HG03103 (cell line): ENCODE measurements at regions not wholly inside any gene's neighbourhood (a gene's known extent, or its start where the extent isn't known, plus 50 kb on each side); places are given as distances from the start of the nearest gene placed in this dataset.

Experiments
- ATAC-seq: cut with Tn5 transposase; IDR thresholded peaks from one replicate; pipeline ENCODE4 v1.9.1; 2021; ENCODE audit warnings: low read depth; ENCODE audit not compliant: unreplicated experiment

DNA sequence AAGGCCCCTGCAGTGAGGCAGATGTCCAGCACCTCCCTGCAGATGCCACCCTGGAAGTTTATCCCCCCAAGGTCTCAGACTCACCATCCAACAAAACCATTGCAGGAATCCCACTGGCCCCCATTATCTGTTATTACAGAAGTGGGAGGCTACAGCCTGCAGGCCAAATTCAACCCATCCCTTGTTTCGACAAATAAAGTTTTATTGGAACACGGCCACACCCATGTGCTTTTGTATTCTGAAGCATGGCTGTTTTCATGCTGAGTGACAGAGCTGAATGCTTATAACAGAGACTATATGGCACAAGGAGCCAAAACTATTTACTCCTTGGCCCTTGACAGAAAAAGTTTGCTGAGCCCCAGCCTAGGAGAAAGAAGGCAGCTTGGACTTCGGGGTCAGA lies 428.8 kb downstream of the CDK5RAP2 start:
- ATAC-seq, result no peak

DNA sequence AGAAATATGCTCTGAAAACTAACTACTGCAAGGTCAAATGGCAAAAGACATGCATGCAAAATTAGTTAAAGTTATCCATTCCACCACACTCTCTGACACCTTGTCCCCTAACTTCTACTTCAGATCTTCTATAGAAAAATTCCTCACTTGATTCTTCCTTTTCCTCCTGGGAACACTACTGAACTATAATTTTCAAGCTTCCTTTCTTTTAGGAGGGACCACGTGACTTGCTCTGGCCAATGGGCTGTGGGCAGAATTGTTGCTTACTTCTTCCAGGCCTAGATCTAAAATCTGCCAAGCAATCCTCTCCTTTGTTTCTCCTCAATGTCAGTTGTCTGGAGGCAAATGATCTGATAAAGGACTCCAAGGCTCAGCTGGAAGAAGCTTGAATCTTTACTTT lies 441.0 kb downstream of the CDK5RAP2 start:
- ATAC-seq, result no peak

DNA sequence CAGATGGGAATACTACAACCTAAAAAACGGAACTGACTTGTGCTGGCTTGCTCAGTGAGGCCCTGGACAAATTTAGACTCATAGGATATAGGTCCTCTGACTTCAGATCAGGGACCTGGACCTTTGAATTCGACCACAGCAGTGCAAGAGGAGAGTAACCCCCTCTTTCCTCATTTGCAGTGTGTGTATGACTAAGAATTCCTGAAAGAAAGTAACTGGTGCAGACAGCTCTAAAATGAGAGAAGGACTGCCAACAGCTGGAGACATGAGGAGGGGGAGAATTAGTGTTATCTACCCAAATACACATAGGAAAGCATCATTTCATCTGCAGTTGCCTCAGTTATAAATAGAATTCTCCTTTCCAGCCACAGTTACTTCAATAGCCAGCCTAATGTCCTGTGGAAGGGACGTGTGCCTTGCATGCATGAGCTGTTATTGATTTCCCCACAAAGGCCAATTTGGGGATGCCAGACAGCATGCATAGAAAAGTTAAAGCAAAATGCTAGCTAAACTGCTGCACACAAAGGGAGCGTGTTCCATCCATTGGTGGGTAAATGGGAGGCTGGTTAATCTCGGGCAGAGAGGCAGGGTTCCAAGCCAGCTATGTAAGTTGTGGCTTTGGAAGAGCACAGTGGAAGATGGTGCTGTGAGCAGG lies 442.7 kb downstream of the CDK5RAP2 start:
- no peak for ATAC-seq

DNA sequence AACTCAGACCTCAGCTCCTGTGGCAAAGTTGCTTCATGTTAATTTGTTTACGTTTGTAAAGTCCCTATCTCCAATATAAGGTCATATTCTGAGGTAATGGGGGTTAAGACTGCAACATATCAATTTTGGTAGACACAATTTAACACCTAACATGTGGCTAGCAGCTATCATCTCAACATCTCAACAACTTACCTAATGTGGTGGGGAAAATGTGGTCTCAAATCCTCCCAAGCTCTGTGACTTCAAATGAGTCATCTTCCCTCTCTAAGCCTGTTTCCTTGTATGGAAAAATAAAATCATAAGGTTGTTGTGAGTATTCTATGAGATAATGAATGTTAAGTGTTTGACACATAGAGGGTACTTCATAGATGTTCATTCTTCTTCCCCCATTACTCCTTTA lies 443.3 kb downstream of the CDK5RAP2 start:
- ATAC-seq, result no peak

DNA sequence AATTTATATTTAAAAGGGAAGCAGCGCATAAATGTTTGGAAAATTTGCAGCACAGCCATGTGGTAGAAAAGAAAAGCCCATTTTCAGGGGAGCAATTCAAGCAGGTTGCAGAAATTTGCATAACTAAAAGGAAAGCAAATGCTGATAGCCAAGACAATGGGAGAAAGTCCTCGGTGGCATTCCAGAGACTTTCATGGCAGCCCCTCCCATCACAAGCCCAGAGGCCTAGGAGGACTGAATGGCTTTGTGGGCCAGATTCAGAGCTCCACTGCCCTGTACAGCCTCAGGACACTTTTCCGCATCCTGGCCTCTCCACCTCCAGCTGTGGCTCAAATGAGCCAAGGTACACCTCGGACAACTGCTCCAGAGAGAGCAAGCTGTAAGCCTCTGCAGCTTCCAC lies 462.9 kb downstream of the CDK5RAP2 start:
- ATAC-seq, result no peak

DNA sequence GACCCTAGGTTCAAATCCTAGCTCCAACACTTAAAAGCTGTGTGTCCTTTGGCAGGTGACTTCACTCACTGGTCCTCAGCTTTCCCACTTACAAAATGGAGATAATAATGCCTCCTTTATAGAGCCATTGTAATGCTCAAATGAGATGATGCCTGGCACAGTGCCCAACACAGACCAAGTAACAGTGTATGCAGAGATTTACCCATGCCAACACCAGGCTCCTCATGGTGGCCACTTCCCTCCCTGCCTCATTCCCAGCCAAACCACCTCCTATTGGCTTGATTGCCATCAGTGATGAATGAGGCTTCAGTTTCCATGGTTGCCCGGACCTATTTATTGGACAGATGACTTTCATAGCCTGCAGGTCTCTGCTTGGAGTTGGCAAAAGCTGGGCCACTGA lies 469.4 kb downstream of the CDK5RAP2 start:
- no peak for ATAC-seq

DNA sequence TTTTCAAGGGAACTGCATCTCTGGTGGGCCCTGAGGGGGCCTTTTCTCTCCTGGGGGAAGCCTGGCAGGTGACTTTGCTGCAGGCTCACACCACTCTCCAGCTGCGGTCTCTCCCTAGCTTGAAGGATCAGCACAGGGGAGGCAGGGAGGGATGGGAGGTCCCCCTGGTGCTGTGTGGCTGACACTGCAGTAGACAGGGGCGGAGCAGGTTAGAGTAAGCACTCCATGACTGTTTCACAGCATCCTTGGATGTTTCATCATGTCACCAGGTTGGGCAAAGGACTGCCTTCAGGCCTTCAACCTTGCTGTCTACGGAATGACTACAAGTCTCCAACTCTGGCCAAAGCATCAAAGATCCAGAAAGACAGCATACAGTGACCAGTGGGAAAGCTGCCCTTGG lies 470.7 kb downstream of the CDK5RAP2 start:
- no peak for ATAC-seq

DNA sequence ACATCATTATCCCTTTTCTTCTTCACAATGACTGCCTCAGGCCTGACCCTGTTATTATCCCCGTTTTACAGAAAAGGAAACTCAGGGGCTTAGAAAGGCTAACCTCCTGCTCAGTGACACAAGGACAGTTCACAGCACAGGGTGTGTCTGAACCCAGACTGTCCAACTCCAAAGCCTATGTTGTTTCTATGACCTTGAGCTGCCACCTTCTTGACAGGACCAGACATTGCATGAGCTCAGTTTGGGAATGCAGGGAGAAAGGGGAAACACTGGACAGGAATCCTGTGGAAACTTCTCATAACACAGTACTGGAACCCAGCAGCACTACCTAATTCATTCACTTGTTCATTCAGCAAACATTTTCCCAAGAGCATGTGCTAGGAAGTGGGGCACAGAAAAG lies 472.8 kb downstream of the CDK5RAP2 start:
- no peak for ATAC-seq

DNA sequence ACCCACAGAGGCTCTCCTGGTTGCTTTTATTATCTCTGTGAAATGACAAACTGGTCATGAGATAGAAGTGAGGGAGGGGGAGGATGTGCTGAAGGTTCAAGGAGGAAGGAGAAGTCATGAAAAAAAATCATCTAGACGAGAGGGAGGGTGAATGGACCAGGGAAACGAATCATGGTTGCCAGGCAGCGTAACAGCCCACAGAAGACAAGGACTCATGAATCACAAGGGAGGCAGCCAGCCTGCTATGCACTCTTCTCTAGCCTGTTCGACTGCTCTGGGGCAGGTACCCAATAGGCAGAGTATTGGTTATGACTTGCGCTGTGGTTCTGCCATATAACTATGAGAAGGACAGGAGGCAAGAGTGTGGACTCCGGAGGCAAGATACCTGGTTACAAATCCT lies 475.2 kb downstream of the CDK5RAP2 start:
- ATAC-seq, result no peak

DNA sequence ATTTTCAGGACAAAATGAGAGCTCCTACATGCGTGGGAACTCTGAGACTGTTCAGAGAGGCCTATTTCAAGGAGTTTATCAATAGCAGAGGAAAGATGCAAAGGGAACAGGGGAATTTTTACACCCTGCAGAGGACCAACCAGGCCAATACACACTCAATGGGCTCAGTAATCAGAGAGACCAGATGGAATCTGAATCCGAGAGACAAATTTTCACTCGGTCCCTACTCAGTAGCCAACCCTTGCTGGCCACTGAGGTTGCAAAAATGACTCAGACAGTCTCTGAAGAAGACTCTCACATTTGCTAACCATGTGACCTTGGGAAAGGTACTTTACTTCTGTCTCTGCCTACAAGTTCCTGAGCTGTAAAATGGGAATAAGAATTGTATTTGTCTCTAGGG lies 479.4 kb downstream of the CDK5RAP2 start:
- ATAC-seq, result no peak

DNA sequence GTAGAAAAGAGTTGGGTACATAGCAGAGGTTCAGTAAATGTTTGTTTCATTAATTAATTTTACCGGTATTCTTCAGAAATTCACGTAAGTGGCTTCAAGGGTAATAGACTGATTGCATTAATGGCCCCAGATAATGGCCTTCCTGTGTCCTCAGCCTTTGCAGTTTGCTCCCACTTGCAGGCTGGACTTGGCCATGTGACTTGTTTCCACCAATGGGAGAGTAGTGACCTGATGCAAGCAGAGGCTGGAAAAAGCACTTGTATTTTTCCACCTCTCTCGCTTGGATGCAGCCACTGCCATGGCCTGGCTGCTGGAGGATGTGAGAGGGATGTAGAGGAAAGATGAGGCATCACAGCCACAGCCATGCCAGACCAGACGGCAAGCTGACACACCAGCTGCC lies 480.9 kb downstream of the CDK5RAP2 start:
- ATAC-seq, result no peak

DNA sequence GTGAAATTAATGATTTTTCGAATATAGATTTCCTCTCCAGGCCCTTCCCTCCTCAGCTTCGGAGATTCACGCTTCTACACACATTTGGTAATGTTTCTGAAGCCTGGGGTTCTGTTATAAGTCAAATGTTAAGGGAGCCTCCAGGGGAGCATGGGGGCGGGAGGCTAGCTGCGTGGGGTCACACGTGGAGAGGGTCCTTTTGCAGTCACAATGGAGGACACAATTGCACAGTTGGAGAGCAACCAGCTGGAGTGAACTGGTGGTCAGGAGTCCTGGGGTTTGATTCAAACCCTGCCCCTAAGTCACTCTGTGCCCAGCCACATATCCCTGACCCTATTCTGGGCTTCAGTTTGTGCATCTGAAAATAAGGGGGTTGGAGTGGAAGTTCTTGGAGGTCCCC lies 481.4 kb downstream of the CDK5RAP2 start:
- no peak for ATAC-seq

DNA sequence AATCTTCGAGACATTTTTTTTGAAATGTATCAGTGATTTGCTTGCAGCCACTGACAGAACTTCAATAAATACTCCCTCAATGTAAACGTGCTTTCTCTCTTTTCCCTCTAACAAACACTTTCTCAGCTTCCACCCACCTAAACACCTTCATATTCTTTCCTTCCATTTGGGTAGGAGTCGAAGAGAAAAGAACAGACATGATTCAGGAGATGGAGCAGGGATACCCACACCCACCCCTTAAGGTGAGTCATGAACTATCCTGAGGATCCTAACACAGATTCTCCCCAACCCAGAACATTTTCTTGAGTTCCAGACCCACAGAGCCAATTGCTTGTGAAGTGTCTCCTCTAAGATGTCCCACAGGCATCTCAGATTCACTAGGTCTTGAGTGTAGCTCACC lies 488.8 kb downstream of the CDK5RAP2 start:
- no peak for ATAC-seq

DNA sequence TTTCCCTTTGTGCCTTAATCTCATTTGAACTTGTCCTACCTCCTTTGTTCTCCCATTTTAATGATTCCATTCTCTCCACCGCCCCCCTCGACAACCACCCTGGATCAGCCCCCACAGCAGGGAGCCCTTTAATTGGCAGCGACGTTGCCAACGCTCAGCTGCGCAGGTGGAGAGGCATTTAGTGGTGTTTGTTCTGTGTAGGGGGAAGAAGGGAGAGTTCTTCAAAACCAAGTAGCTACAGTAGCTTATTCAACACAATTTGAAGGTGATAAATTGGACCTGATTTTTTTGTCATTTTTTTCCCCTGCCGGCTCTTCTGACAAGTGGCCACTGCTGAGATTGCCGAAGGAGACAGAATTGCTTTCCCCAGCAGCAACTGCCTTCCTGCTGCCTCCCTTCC lies 499.1 kb downstream of the CDK5RAP2 start:
- no peak for ATAC-seq

DNA sequence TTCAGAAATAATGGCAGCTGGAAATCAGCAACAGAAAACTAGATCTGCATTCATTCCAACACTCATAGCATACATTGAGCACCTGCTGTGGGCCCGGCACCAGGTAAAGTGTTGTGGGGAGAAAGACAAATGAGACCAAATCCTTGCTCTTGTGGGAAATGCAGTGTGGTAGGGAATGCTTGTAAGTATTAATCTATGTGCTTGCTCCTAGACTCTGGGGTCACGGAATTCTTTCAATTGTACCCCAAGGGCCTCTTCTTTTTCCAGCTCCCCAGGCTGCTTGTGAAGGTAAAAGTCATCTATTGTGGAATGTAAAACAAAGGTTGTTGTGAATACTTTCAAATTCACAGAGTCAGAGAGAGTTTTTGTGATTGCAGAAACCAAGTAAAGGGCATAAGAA lies 501.9 kb downstream of the CDK5RAP2 start:
- ATAC-seq, result no peak

DNA sequence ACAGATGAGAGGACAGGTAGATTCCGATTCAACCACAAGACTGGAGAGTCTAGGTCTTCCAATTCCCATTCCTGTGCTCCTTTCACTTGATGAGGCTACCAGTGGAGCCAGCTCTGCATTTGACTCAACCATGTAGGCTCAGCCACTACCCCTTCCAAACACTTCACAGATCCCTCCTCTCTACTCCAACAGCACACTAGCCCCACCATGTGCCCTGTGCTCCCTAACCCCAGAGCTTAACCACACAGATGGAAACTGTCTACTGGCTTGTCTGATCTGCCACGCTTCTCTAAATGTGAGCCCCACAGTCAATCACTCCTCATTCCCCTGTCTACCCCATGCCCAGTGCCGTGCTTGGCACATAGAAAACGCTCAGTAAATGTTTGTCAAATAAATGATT lies 508.2 kb downstream of the CDK5RAP2 start:
- no peak for ATAC-seq

DNA sequence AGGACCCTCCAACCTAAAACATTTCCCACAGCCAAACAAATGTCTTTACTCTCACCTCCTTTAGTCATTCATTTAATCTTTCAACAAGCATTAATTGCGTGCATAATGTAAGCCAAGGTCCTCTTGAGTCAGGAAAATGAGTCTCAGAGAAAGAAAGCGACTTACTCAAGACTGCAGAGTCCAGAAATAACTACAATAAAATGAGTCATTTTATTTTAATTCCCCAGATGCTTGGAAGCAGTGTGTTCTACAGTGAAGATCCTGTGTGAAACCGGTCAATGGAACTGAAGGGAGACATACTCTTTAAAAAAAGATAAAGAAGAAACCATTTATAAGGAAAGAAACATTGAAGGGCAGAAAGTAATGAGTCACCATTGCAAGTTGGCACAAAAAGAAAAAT lies 513.7 kb downstream of the CDK5RAP2 start:
- ATAC-seq, result no peak

DNA sequence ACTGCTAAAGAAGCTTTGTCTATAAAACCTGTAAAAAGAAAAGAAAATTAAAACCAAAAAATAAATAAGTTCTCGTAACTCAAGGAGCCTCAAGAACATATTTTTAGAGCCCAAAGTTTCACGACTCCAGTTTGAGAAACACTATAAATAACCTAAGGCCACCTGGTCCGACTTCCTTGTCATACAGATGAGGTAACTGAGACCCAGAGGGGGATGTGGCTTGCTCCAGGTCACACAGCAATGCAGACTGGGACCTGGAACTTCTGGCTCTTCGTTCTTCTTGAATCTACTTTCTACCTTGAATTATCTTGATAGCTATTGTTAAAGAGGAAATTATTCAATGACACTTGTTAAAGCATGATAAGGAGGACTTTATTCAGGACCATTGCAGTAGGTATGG lies 514.8 kb downstream of the CDK5RAP2 start:
- no peak for ATAC-seq

DNA sequence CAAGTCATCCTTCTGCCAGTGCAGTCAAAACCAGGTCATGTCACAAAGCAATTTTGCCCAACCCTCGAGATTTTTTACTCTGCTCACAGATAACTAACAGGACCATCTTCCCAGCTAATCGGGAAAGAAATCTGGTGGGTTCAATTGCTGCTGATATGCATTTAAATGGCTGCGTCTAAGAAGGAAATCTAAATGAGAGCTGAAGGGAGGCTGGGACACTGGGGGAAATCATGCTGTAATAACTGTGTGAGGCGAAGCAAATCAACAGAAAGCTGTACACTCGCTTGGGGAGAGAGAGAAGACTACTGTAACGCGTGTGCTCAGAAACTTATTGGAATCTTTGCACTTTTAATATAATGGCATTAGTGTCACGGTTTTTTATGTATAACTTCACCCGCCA lies 535.0 kb downstream of the CDK5RAP2 start:
- ATAC-seq, result no peak

DNA sequence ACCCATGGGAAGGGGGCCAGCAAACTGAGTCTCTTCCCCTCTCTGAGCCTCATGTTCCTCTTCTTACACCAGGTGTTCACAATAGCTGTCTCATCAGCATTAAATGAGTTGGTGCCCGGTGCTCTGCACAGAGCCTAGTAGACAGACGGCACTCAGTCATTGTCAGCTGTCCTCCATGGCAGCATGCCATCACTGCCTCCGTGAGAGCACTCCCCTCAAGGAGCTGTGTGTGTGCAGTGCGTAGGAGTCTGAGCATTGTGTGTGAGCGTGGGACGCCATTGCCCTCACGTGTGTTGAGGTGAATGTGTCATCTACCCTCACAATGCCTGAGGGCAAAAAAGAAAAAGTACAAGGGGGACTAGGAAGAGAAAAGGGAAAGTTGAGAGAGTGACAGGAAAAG lies 536.5 kb downstream of the CDK5RAP2 start:
- ATAC-seq, result no peak

DNA sequence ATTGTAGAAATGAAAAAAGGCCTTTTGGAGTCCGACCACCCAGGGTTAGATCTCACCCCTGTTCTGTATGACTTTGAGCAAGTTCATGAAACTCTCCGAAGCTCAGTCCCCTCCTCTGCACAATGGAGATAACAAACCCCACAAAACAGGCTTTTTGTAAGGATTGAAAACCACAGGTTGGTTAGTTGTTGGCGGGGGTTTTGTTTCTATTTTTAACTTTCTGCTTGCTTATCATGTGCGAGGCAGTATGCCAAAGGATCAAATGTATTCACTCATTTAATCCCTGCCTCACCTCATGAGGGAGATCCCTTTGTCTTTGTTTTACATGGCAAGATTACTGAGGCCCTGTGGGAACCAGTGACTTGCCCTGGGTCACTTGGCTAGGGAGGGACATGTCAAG lies 539.1 kb downstream of the CDK5RAP2 start:
- no peak for ATAC-seq

DNA sequence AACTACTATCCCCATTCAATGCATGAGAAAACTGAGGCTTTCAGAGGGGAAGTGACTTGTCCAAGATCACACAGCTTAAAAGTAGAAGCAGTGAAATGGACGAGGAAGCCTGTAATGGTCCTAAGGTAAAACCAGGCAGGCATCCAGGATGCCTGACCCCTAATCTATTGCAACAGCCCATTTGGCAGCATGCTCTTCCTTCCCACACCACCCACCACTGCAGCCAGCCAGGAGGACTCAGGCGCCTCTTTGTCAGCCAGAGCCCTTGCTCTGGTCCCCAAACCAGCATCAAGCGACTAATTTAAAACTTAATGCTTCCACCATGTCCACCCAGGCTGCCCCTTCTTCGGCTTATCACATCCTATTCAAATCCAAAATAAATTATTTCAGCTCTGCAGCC lies 541.6 kb downstream of the CDK5RAP2 start:
- no peak for ATAC-seq

DNA sequence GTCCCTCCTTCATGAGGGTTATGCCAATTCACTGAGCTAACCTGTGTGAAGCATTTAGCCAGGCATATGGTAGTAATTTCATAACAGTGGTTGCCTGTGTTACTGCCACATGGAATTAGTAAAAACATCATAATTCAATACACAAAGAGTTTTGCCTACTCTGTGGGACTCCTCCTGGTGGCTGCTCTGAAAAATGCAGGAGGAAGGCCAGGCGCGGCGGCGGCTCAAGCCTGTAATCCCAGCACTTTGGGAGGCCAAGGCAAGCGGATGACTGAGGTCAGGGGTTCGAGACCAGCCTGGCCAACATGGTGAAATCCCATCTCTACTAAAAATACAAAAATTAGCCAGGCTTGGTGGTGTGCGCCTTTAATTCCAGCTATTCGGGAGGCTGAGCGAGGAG lies 547.3 kb downstream of the CDK5RAP2 start:
- no peak for ATAC-seq
